ENCODE measurements at regions not wholly inside any gene's neighbourhood (a gene's known extent, or its start where the extent isn't known, plus 50 kb on each side); places are given as distances from the start of the nearest gene placed in this dataset.

GRCh38 chr1:184247671-184248070 lies 139.2 kb upstream of the C1orf21 start:
- Histone ChIP-seq H3K4me1 (ENCODE audit: control insufficient read depth, insufficient read depth, low read length) (no peaks in the 10 kb centered on the region), H3K9me3 (ENCODE audit: control insufficient read depth, insufficient read depth, low read depth, low read length) (no peaks in the 10 kb centered on the region), H3K36me3 (ENCODE audit: control insufficient read depth in 2 of 2, insufficient read depth in 1 of 2, low read length in 2 of 2) (no peaks in the 10 kb centered on the region), H3K4me3 (ENCODE audit: low read depth, low read length) (no peak overlapping the region), H3K27ac (ENCODE audit: extremely low read depth, low read depth, low read length) (no peak overlapping the region)
- POLR2A ChIA-PET = no interaction called here
- TF ChIP-seq TRIM28 (IDR thresholded peaks at IDR 0.05; ENCODE audit: borderline replicate concordance, low read length) (no peak), KLF9 (tag by site-specific recombination; IDR thresholded peaks at IDR 0.05; ENCODE audit: low read depth) (no peak), ZNF239 (tag by site-specific recombination; IDR thresholded peaks at IDR 0.05) (no peak), KLF1 (tag by site-specific recombination; IDR thresholded peaks at IDR 0.05) (no peak), ZNF658 (tag by site-specific recombination; IDR thresholded peaks at IDR 0.05) (no peak), ZNF704 (tag by site-specific recombination; IDR thresholded peaks at IDR 0.05) (no peak), ZNF266 (tag by site-specific recombination; IDR thresholded peaks at IDR 0.05; ENCODE audit: low read depth) (no peak)
- TF ChIP-seq, protein P1, sequence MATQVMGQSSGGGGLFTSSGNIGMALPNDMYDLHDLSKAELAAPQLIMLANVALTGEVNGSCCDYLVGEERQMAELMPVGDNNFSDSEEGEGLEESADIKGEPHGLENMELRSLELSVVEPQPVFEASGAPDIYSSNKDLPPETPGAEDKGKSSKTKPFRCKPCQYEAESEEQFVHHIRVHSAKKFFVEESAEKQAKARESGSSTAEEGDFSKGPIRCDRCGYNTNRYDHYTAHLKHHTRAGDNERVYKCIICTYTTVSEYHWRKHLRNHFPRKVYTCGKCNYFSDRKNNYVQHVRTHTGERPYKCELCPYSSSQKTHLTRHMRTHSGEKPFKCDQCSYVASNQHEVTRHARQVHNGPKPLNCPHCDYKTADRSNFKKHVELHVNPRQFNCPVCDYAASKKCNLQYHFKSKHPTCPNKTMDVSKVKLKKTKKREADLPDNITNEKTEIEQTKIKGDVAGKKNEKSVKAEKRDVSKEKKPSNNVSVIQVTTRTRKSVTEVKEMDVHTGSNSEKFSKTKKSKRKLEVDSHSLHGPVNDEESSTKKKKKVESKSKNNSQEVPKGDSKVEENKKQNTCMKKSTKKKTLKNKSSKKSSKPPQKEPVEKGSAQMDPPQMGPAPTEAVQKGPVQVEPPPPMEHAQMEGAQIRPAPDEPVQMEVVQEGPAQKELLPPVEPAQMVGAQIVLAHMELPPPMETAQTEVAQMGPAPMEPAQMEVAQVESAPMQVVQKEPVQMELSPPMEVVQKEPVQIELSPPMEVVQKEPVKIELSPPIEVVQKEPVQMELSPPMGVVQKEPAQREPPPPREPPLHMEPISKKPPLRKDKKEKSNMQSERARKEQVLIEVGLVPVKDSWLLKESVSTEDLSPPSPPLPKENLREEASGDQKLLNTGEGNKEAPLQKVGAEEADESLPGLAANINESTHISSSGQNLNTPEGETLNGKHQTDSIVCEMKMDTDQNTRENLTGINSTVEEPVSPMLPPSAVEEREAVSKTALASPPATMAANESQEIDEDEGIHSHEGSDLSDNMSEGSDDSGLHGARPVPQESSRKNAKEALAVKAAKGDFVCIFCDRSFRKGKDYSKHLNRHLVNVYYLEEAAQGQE (tag by site-specific recombination; IDR thresholded peaks at IDR 0.05) = no peak
- CTCF ChIA-PET = interaction anchor here (0.7 to 1.6 kb wide), 2 partner anchors 25 to 56 kb away, joined by 3 read pairs; no protein-coding TSS in a partner anchor

GRCh38 chr1:184253921-184254320 lies 132.9 kb upstream of the C1orf21 start:
- ChIA-PET POLR2A (no interaction called here), CTCF (interaction anchor here (0.7 to 0.9 kb wide), 2 partner anchors 29 to 578 kb away, joined by 3 to 7 read pairs; no protein-coding TSS in a partner anchor)
- Histone ChIP-seq H3K9me3 (ENCODE audit: control insufficient read depth, insufficient read depth, low read depth, low read length) (no peaks in the 10 kb centered on the region), H3K4me3 (ENCODE audit: low read depth, low read length) (no peak overlapping the region), H3K27ac (ENCODE audit: extremely low read depth, low read depth, low read length) (no peak overlapping the region), H3K36me3 (ENCODE audit: control insufficient read depth in 2 of 2, insufficient read depth in 1 of 2, low read length in 2 of 2) (no peaks in the 10 kb centered on the region), H3K4me1 (ENCODE audit: control insufficient read depth, insufficient read depth, low read length) (no peaks in the 10 kb centered on the region)
- TF ChIP-seq ZNF341 (tag by site-specific recombination; IDR thresholded peaks at IDR 0.05; ENCODE audit: low read depth) (no peak), ZBTB1 (tag by site-specific recombination; IDR thresholded peaks at IDR 0.05) (no peak), ZNF561 (tag by site-specific recombination; IDR thresholded peaks at IDR 0.05; ENCODE audit: borderline replicate concordance) (no peak), ZNF610 (tag by site-specific recombination; IDR thresholded peaks at IDR 0.05; ENCODE audit: borderline replicate concordance) (no peak), ZNF132 (tag by site-specific recombination; IDR thresholded peaks at IDR 0.05; ENCODE audit: borderline replicate concordance) (no peak), ZBTB20 (tag by site-specific recombination; IDR thresholded peaks at IDR 0.05) (no peak), ZNF394 (tag by site-specific recombination; IDR thresholded peaks at IDR 0.05; ENCODE audit: borderline replicate concordance) (no peak), ZNF768 (tag by site-specific recombination; IDR thresholded peaks at IDR 0.05) (no peak), ZNF529 (tag by site-specific recombination; IDR thresholded peaks at IDR 0.05; ENCODE audit: insufficient replicate concordance) (no peak)
- TF ChIP-seq, protein P2, sequence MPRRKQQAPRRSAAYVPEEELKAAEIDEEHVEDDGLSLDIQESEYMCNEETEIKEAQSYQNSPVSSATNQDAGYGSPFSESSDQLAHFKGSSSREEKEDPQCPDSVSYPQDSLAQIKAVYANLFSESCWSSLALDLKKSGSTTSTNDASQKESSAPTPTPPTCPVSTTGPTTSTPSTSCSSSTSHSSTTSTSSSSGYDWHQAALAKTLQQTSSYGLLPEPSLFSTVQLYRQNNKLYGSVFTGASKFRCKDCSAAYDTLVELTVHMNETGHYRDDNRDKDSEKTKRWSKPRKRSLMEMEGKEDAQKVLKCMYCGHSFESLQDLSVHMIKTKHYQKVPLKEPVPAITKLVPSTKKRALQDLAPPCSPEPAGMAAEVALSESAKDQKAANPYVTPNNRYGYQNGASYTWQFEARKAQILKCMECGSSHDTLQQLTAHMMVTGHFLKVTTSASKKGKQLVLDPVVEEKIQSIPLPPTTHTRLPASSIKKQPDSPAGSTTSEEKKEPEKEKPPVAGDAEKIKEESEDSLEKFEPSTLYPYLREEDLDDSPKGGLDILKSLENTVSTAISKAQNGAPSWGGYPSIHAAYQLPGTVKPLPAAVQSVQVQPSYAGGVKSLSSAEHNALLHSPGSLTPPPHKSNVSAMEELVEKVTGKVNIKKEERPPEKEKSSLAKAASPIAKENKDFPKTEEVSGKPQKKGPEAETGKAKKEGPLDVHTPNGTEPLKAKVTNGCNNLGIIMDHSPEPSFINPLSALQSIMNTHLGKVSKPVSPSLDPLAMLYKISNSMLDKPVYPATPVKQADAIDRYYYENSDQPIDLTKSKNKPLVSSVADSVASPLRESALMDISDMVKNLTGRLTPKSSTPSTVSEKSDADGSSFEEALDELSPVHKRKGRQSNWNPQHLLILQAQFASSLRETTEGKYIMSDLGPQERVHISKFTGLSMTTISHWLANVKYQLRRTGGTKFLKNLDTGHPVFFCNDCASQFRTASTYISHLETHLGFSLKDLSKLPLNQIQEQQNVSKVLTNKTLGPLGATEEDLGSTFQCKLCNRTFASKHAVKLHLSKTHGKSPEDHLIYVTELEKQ (tag by site-specific recombination; IDR thresholded peaks at IDR 0.05; ENCODE audit: borderline replicate concordance) = no peak
- TF ChIP-seq, protein P3, sequence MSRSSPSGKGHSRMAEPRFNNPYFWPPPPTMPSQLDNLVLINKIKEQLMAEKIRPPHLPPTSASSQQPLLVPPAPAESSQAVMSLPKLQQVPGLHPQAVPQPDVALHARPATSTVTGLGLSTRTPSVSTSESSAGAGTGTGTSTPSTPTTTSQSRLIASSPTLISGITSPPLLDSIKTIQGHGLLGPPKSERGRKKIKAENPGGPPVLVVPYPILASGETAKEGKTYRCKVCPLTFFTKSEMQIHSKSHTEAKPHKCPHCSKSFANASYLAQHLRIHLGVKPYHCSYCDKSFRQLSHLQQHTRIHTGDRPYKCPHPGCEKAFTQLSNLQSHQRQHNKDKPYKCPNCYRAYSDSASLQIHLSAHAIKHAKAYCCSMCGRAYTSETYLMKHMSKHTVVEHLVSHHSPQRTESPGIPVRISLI (tag by site-specific recombination; IDR thresholded peaks at IDR 0.05) = no peak
